ENCODE measurements at regions not wholly inside any gene's neighbourhood (a gene's known extent, or its start where the extent isn't known, plus 50 kb on each side); places are given as distances from the start of the nearest gene placed in this dataset.

- H3K4me1 ChIP-seq (ENCODE audit: control insufficient read depth in 1 of 2, insufficient read depth in 2 of 2, low read length in 2 of 2): no peaks in the 10 kb centered on the region
- no peak overlapping the region for H3K4ac ChIP-seq (ENCODE audit: low read depth, low read length)
- DNase-seq: no peak
- H3K9ac ChIP-seq (ENCODE audit: low read length): no peak overlapping the region
- H2BK120ac ChIP-seq (ENCODE audit: insufficient read depth, low read length, poor library complexity): no peak overlapping the region
- H4K12ac ChIP-seq (ENCODE audit: low read depth, low read length): no peak overlapping the region
- H3K9me3 ChIP-seq (ENCODE audit: insufficient read depth, low read depth, low read length): no peaks in the 10 kb centered on the region
- no peak overlapping the region for H3K4me3 ChIP-seq (ENCODE audit: low read depth, low read length)
- no peak overlapping the region for H3K18ac ChIP-seq (ENCODE audit: low read length)
- H4K91ac ChIP-seq (ENCODE audit: low read depth, low read length): no peak overlapping the region
- H2AFZ ChIP-seq (ENCODE audit: insufficient read depth, low read length, poor library complexity): no peak overlapping the region
- no peak overlapping the region for H4K8ac ChIP-seq (ENCODE audit: low read depth, low read length)
- H3K79me1 ChIP-seq (ENCODE audit: low read length): no peaks in the 10 kb centered on the region
- WGBS (ENCODE audit: extremely low coverage, insufficient coverage, insufficient read length): no CpG with 5 or more reads among the region's 4 CpGs
- H3K14ac ChIP-seq (ENCODE audit: low read length): no peak overlapping the region
- no peaks in the 10 kb centered on the region for H3K27me3 ChIP-seq (ENCODE audit: insufficient read depth, low read length)
- no peaks in the 10 kb centered on the region for H3K36me3 ChIP-seq (ENCODE audit: control insufficient read depth in 1 of 2, insufficient read depth in 2 of 2, low read length in 2 of 2)
- H2AK5ac ChIP-seq (ENCODE audit: low read length): no peak overlapping the region
- no peak overlapping the region for H3K27ac ChIP-seq (ENCODE audit: low read depth, low read length)
- H2BK12ac ChIP-seq (ENCODE audit: low read length): no peak overlapping the region
- H3K4me2 ChIP-seq (ENCODE audit: low read length): no peak overlapping the region
- no peak overlapping the region for H2BK5ac ChIP-seq (ENCODE audit: low read depth, low read length, poor library complexity)
- H3K79me2 ChIP-seq (ENCODE audit: control insufficient read depth, insufficient read depth, low read length, poor library complexity): no peaks in the 10 kb centered on the region
- no peak overlapping the region for H3K23ac ChIP-seq (ENCODE audit: low read length)
These were observed 385.5 kb upstream of the PDZRN3 start for GRCh38 chr3:74009961-74010844.

DNA sequence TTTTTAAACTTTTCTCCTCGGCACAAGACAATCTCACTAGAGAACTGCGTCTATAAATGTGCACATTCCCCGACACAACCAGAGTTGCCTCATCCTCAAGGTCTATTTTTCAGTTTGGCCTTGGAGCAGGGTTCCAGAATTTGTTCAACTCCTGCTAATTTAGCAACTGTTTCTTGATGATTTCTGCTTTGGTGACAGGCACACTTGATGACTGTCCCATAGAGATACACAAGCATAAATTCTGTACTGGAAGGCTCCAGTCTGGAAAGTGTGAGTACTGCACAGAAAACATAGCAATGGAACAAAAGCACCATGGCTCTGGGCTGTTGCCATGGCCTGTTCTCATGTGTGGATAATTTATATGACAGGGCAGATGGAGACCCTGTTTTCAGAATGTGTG, 379.6 kb upstream of the PDZRN3 start:
- no peaks in the 10 kb centered on the region for H3K4me1 ChIP-seq (ENCODE audit: control insufficient read depth in 1 of 2, insufficient read depth in 2 of 2, low read length in 2 of 2)
- no peak overlapping the region for H3K9ac ChIP-seq (ENCODE audit: low read length)
- H2AFZ ChIP-seq (ENCODE audit: insufficient read depth, low read length, poor library complexity): no peak overlapping the region
- H3K18ac ChIP-seq (ENCODE audit: low read length): no peak overlapping the region
- H3K79me2 ChIP-seq (ENCODE audit: control insufficient read depth, insufficient read depth, low read length, poor library complexity): no peaks in the 10 kb centered on the region
- no peak overlapping the region for H3K14ac ChIP-seq (ENCODE audit: low read length)
- no peak overlapping the region for H4K8ac ChIP-seq (ENCODE audit: low read depth, low read length)
- no peak overlapping the region for H2BK120ac ChIP-seq (ENCODE audit: insufficient read depth, low read length, poor library complexity)
- no peaks in the 10 kb centered on the region for H3K9me3 ChIP-seq (ENCODE audit: insufficient read depth, low read depth, low read length)
- H3K23ac ChIP-seq (ENCODE audit: low read length): no peak overlapping the region
- no peak overlapping the region for H2AK5ac ChIP-seq (ENCODE audit: low read length)
- H2BK12ac ChIP-seq (ENCODE audit: low read length): no peak overlapping the region
- H2BK5ac ChIP-seq (ENCODE audit: low read depth, low read length, poor library complexity): no peak overlapping the region
- WGBS (ENCODE audit: extremely low coverage, insufficient coverage, insufficient read length): no CpG with 5 or more reads among the region's 3 CpGs
- H3K27me3 ChIP-seq (ENCODE audit: insufficient read depth, low read length): no peaks in the 10 kb centered on the region
- no peak overlapping the region for H4K91ac ChIP-seq (ENCODE audit: low read depth, low read length)
- no peak overlapping the region for H4K12ac ChIP-seq (ENCODE audit: low read depth, low read length)
- H3K4ac ChIP-seq (ENCODE audit: low read depth, low read length): no peak overlapping the region
- H3K4me2 ChIP-seq (ENCODE audit: low read length): no peak overlapping the region
- H3K36me3 ChIP-seq (ENCODE audit: control insufficient read depth in 1 of 2, insufficient read depth in 2 of 2, low read length in 2 of 2): no peaks in the 10 kb centered on the region
- H3K27ac ChIP-seq (ENCODE audit: low read depth, low read length): no peak overlapping the region
- DNase-seq: no peak
- no peaks in the 10 kb centered on the region for H3K79me1 ChIP-seq (ENCODE audit: low read length)
- H3K4me3 ChIP-seq (ENCODE audit: low read depth, low read length): no peak overlapping the region

GRCh38 chr3:74003734-74004133, 379.0 kb upstream of the PDZRN3 start:
- H3K4ac ChIP-seq (ENCODE audit: low read depth, low read length): no peak overlapping the region
- H3K27ac ChIP-seq (ENCODE audit: low read depth, low read length): no peak overlapping the region
- H3K27me3 ChIP-seq (ENCODE audit: insufficient read depth, low read length): no peaks in the 10 kb centered on the region
- no peaks in the 10 kb centered on the region for H3K9me3 ChIP-seq (ENCODE audit: insufficient read depth, low read depth, low read length)
- H3K36me3 ChIP-seq (ENCODE audit: control insufficient read depth in 1 of 2, insufficient read depth in 2 of 2, low read length in 2 of 2): no peaks in the 10 kb centered on the region
- no peak overlapping the region for H2AK5ac ChIP-seq (ENCODE audit: low read length)
- H3K23ac ChIP-seq (ENCODE audit: low read length): no peak overlapping the region
- H3K79me1 ChIP-seq (ENCODE audit: low read length): no peaks in the 10 kb centered on the region
- H4K91ac ChIP-seq (ENCODE audit: low read depth, low read length): no peak overlapping the region
- no peak overlapping the region for H3K4me2 ChIP-seq (ENCODE audit: low read length)
- no peak overlapping the region for H3K4me3 ChIP-seq (ENCODE audit: low read depth, low read length)
- no peak overlapping the region for H2AFZ ChIP-seq (ENCODE audit: insufficient read depth, low read length, poor library complexity)
- H3K4me1 ChIP-seq (ENCODE audit: control insufficient read depth in 1 of 2, insufficient read depth in 2 of 2, low read length in 2 of 2): no peaks in the 10 kb centered on the region
- DNase-seq: no peak
- H3K18ac ChIP-seq (ENCODE audit: low read length): no peak overlapping the region
- H4K8ac ChIP-seq (ENCODE audit: low read depth, low read length): no peak overlapping the region
- H2BK5ac ChIP-seq (ENCODE audit: low read depth, low read length, poor library complexity): no peak overlapping the region
- no peak overlapping the region for H3K9ac ChIP-seq (ENCODE audit: low read length)
- no peak overlapping the region for H3K14ac ChIP-seq (ENCODE audit: low read length)
- no peaks in the 10 kb centered on the region for H3K79me2 ChIP-seq (ENCODE audit: control insufficient read depth, insufficient read depth, low read length, poor library complexity)
- no peak overlapping the region for H2BK120ac ChIP-seq (ENCODE audit: insufficient read depth, low read length, poor library complexity)
- no CpG with 5 or more reads among the region's 5 CpGs for WGBS (ENCODE audit: extremely low coverage, insufficient coverage, insufficient read length)
- no peak overlapping the region for H4K12ac ChIP-seq (ENCODE audit: low read depth, low read length)
- H2BK12ac ChIP-seq (ENCODE audit: low read length): no peak overlapping the region

GRCh38 chr3:74001436-74001835, 376.7 kb upstream of the PDZRN3 start:
- H3K18ac ChIP-seq (ENCODE audit: low read length): no peak overlapping the region

More at GRCh38 chr3:74001436-74001835, 376.7 kb upstream of the PDZRN3 start:
- H3K14ac ChIP-seq (ENCODE audit: low read length): no peak overlapping the region
- H3K9ac ChIP-seq (ENCODE audit: low read length): no peak overlapping the region
- H3K36me3 ChIP-seq (ENCODE audit: control insufficient read depth in 1 of 2, insufficient read depth in 2 of 2, low read length in 2 of 2): no peaks in the 10 kb centered on the region
- no peaks in the 10 kb centered on the region for H3K4me1 ChIP-seq (ENCODE audit: control insufficient read depth in 1 of 2, insufficient read depth in 2 of 2, low read length in 2 of 2)
- H2BK120ac ChIP-seq (ENCODE audit: insufficient read depth, low read length, poor library complexity): no peak overlapping the region
- no peaks in the 10 kb centered on the region for H3K27me3 ChIP-seq (ENCODE audit: insufficient read depth, low read length)
- H4K91ac ChIP-seq (ENCODE audit: low read depth, low read length): no peak overlapping the region
- H3K27ac ChIP-seq (ENCODE audit: low read depth, low read length): no peak overlapping the region
- no peaks in the 10 kb centered on the region for H3K9me3 ChIP-seq (ENCODE audit: insufficient read depth, low read depth, low read length)
- no peak overlapping the region for H3K23ac ChIP-seq (ENCODE audit: low read length)
- no peak overlapping the region for H2BK12ac ChIP-seq (ENCODE audit: low read length)
- DNase-seq: no peak
- H3K4me2 ChIP-seq (ENCODE audit: low read length): no peak overlapping the region
- no peak overlapping the region for H4K12ac ChIP-seq (ENCODE audit: low read depth, low read length)
- WGBS (ENCODE audit: extremely low coverage, insufficient coverage, insufficient read length): no CpG with 5 or more reads among the region's 2 CpGs
- H3K79me2 ChIP-seq (ENCODE audit: control insufficient read depth, insufficient read depth, low read length, poor library complexity): no peaks in the 10 kb centered on the region
- H4K8ac ChIP-seq (ENCODE audit: low read depth, low read length): no peak overlapping the region
- no peak overlapping the region for H2AFZ ChIP-seq (ENCODE audit: insufficient read depth, low read length, poor library complexity)
- no peak overlapping the region for H2AK5ac ChIP-seq (ENCODE audit: low read length)
- H3K79me1 ChIP-seq (ENCODE audit: low read length): no peaks in the 10 kb centered on the region
- no peak overlapping the region for H3K4me3 ChIP-seq (ENCODE audit: low read depth, low read length)
- no peak overlapping the region for H3K4ac ChIP-seq (ENCODE audit: low read depth, low read length)
- no peak overlapping the region for H2BK5ac ChIP-seq (ENCODE audit: low read depth, low read length, poor library complexity)

Measured in trophoblast cell (in vitro differentiated cells and primary cell).